OCI-LY3 (cell line): ENCODE measurements at regions not wholly inside any gene's neighbourhood (a gene's known extent, or its start where the extent isn't known, plus 50 kb on each side); places are given as distances from the start of the nearest gene placed in this dataset.

Source experiments
- H2AFZ ChIP-seq: fragments of 200-600, 300-600 bp; shearing (Covaris generic); 2 replicates; pipeline ENCODE4 v1.6.0; 2014; ENCODE audit warnings: antibody characterized with exemption, low read depth, low read length
- H3K27ac ChIP-seq: fragments of 200-600, 300-600 bp; sonication (generic); 2 replicates; pipeline ENCODE4 v1.5.1; 2014; ENCODE audit warnings: mild to moderate bottlenecking, low read length, moderate library complexity, mixed read lengths
- H3K27me3 ChIP-seq: fragments of 200-600, 300-600 bp; sonication (generic); 2 replicates; pipeline ENCODE4 v1.6.1; 2014; ENCODE audit warnings: low read depth, low read length, mixed read lengths
- H3K36me3 ChIP-seq: fragments of 200-600, 300-600 bp; sonication (generic); replicated peaks from 2 replicates; pipeline ENCODE3; 2014; ENCODE audit warnings: low read depth, low read length, mixed read lengths
- H3K4me1 ChIP-seq: fragments of 300-600, 200-600 bp; sonication (generic); 2 replicates; pipeline ENCODE4 v1.6.1; 2014; ENCODE audit warnings: low read length, mixed read lengths
- H3K4me2 ChIP-seq: fragments of 200-600, 300-600 bp; sonication (generic); 2 replicates; pipeline ENCODE4 v1.6.1; 2014; ENCODE audit warnings: low read length, mixed read lengths
- H3K4me3 ChIP-seq: fragments of 300-600, 200-600 bp; sonication (generic); 2 replicates; pipeline ENCODE4 v1.5.1; 2014; ENCODE audit warnings: antibody characterized with exemption, mild to moderate bottlenecking, low read length, moderate library complexity
- H3K79me2 ChIP-seq: fragments of 300-600, 200-600 bp; shearing (Covaris generic); 2 replicates; pipeline ENCODE4 v1.6.1; 2014; ENCODE audit warnings: mild to moderate bottlenecking, low read length, mixed read lengths
- H3K9ac ChIP-seq: fragments of 300-600, 200-600 bp; shearing (Covaris generic); 2 replicates; pipeline ENCODE4 v1.6.0; 2014; ENCODE audit warnings: mild to moderate bottlenecking, low read length, moderate library complexity
- H3K9me3 ChIP-seq: fragments of 200-600, 300-600 bp; shearing (Covaris generic); 2 replicates; pipeline ENCODE4 v1.6.1; 2014; ENCODE audit warnings: low read length, mixed read lengths; ENCODE audit not compliant: insufficient read depth
- H4K20me1 ChIP-seq: fragments of 200-600, 300-600 bp; sonication (generic); 2 replicates; pipeline ENCODE4 v1.6.1; 2016; ENCODE audit warnings: low read length, mixed read lengths; ENCODE audit not compliant: insufficient read depth
- EZH2phosphoT487 ChIP-seq: fragments of 200-600 bp; shearing (Covaris generic); IDR thresholded peaks from 2 replicates; pipeline ENCODE4 v1.6.1; 2018; ENCODE audit warnings: antibody characterized with exemption, mixed run types, low read depth
- TF ChIP-seq, protein P1 (sequence below): fragments of 200-600, 300-600 bp; sonication (generic); IDR thresholded peaks from 2 replicates; pipeline ENCODE4 v1.5.1; 2014; ENCODE audit warnings: antibody characterized with exemption, low read length, low read depth

DNA sequence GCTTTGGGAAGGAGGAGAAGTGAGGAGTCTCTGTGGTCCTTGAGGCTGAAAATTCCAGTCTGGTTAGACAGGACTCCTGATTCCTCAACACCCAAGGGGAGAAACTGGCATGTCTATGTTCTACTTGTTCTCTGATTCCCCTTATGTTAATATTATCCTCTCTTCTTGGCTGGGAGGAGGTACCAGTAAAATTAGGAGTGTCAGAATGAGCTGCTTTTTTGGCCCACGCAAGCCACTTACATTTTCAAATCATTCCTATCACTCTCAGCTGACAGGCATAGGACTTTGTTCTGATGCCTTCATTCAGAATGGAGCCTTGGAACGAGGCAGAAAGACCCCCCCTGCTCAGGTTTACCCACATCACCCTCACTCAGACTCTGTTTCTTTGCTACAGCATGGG is 1077.2 kb downstream of the BCL11B start:
- Histone ChIP-seq H3K9me3 (0 out of 2 replicates have a peak, but pooled peaks cover 7% of the 10 kb centered on the region), H3K4me1 (peaks cover 9% of the 10 kb centered on the region), H3K79me2 (no peaks in the 10 kb centered on the region), H3K27ac (no peak overlapping the region), H3K27me3 (no peaks in the 10 kb centered on the region), H2AFZ (no peak overlapping the region), H3K4me2 (no peak overlapping the region), H3K9ac (no peak overlapping the region), H4K20me1 (no peaks in the 10 kb centered on the region), H3K4me3 (no peak overlapping the region), H3K36me3 (no peaks in the 10 kb centered on the region)
- TF ChIP-seq, protein P1, sequence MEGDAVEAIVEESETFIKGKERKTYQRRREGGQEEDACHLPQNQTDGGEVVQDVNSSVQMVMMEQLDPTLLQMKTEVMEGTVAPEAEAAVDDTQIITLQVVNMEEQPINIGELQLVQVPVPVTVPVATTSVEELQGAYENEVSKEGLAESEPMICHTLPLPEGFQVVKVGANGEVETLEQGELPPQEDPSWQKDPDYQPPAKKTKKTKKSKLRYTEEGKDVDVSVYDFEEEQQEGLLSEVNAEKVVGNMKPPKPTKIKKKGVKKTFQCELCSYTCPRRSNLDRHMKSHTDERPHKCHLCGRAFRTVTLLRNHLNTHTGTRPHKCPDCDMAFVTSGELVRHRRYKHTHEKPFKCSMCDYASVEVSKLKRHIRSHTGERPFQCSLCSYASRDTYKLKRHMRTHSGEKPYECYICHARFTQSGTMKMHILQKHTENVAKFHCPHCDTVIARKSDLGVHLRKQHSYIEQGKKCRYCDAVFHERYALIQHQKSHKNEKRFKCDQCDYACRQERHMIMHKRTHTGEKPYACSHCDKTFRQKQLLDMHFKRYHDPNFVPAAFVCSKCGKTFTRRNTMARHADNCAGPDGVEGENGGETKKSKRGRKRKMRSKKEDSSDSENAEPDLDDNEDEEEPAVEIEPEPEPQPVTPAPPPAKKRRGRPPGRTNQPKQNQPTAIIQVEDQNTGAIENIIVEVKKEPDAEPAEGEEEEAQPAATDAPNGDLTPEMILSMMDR: no peak
- no peak for TF ChIP-seq EZH2phosphoT487

GRCh38 chr14:98195256-98195655 is 1076.7 kb downstream of the BCL11B start:
- Histone ChIP-seq H3K9ac (no peak overlapping the region), H3K27ac (no peak overlapping the region), H2AFZ (no peak overlapping the region), H3K4me1 (peaks cover 9% of the 10 kb centered on the region), H3K4me3 (no peak overlapping the region), H3K9me3 (0 out of 2 replicates have a peak, but pooled peaks cover 5% of the 10 kb centered on the region), H3K79me2 (no peaks in the 10 kb centered on the region), H3K4me2 (no peak overlapping the region), H3K27me3 (no peaks in the 10 kb centered on the region), H4K20me1 (no peaks in the 10 kb centered on the region), H3K36me3 (no peaks in the 10 kb centered on the region)
- TF ChIP-seq, protein P1: no peak
- TF ChIP-seq EZH2phosphoT487: no peak

GRCh38 chr14:98197933-98198332 is 1074.1 kb downstream of the BCL11B start:
- Histone ChIP-seq H3K27me3 (peaks cover 12% of the 10 kb centered on the region; the same call in 1 of the 2 replicates), H3K27ac (no peak overlapping the region), H4K20me1 (no peaks in the 10 kb centered on the region), H3K4me1 (peaks cover 9% of the 10 kb centered on the region), H3K36me3 (no peaks in the 10 kb centered on the region), H3K4me3 (no peak overlapping the region), H3K4me2 (no peak overlapping the region), H3K79me2 (no peaks in the 10 kb centered on the region), H3K9me3 (no peaks in the 10 kb centered on the region), H2AFZ (no peak overlapping the region; the same call in 1 of the 2 replicates), H3K9ac (no peak overlapping the region)
- TF ChIP-seq EZH2phosphoT487: no peak
- TF ChIP-seq, protein P1: no peak

- H3K27me3 ChIP-seq: peaks cover 12% of the 10 kb centered on the region; the same call in 1 of the 2 replicates
- TF ChIP-seq EZH2phosphoT487: no peak
- TF ChIP-seq, protein P1: no peak
- H3K4me1 ChIP-seq: peaks cover 9% of the 10 kb centered on the region
- H3K9ac ChIP-seq: no peak overlapping the region
- H3K4me3 ChIP-seq: no peak overlapping the region
- H3K79me2 ChIP-seq: no peaks in the 10 kb centered on the region
- no peaks in the 10 kb centered on the region for H3K36me3 ChIP-seq
- H3K9me3 ChIP-seq: no peaks in the 10 kb centered on the region
- no peak overlapping the region; the same call in 1 of the 2 replicates for H2AFZ ChIP-seq
- no peaks in the 10 kb centered on the region for H4K20me1 ChIP-seq
- H3K4me2 ChIP-seq: no peak overlapping the region
- H3K27ac ChIP-seq: no peak overlapping the region
Observed at GRCh38 chr14:98198385-98198784, 1073.6 kb downstream of the BCL11B start.
